HFFc6 (cell line): ENCODE measurements at regions not wholly inside any gene's neighbourhood (a gene's known extent, or its start where the extent isn't known, plus 50 kb on each side); places are given as distances from the start of the nearest gene placed in this dataset.

Source experiments
- DNase-seq: peaks from one replicate; pipeline ENCODE4 v3.0.0-alpha.2; 2018
- H3K27ac Mint-ChIP-seq: 2 replicates; pipeline ENCODE4 v1.8.0; 2020; ENCODE audit warnings: mild to moderate bottlenecking, mixed read lengths
- H3K27me3 Mint-ChIP-seq: 2 replicates; pipeline ENCODE4 v1.8.0; 2021; ENCODE audit warnings: mild to moderate bottlenecking, moderate library complexity, mixed read lengths; ENCODE audit not compliant: insufficient read depth
- H3K36me3 Mint-ChIP-seq: 2 replicates; pipeline ENCODE4 v1.8.0; 2021; ENCODE audit warnings: low read depth, mixed read lengths
- H3K4me1 Mint-ChIP-seq: 2 replicates; pipeline ENCODE4 v1.8.0; 2020; ENCODE audit warnings: low read depth, mixed read lengths
- H3K4me3 Mint-ChIP-seq: 2 replicates; pipeline ENCODE4 v1.8.0; 2020; ENCODE audit warnings: mild to moderate bottlenecking, moderate library complexity, mixed read lengths
- H3K9me3 Mint-ChIP-seq: 2 replicates; pipeline ENCODE4 v1.8.0; 2020; ENCODE audit warnings: mild to moderate bottlenecking, mixed read lengths
- TF ChIP-seq, protein P1 (sequence below): fragments of 200-600 bp; sonication (generic); IDR thresholded peaks from 2 replicates; pipeline ENCODE4 v1.5.0; 2021; ENCODE audit warnings: antibody characterized with exemption, mild to moderate bottlenecking

DNA sequence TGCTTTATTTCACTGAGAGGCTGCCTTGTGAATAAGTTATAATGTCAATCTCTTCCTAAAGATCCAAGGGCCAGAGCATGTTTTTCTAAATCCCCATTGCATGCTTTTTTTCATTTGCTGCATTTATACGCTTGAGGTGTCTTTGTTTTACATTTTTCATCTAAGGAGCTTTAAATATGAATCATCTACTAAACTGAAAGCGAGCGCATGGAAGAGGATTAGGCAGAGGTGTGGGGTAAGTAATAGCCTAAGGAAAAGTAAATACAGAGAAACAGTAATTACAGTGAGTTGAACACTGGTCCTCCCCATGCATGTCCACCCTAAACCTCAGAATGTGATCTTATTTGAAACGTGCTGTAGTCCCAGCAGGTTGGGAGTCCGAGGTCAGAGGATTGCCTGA lies 76.4 kb upstream of the METAP2 start:
- no peak for DNase-seq
- Mint-ChIP-seq H3K4me3 (no peak overlapping the region), H3K9me3 (peaks cover 14% of the 10 kb centered on the region), H3K4me1 (peaks cover 14% of the 10 kb centered on the region), H3K27me3 (peaks cover 24% of the 10 kb centered on the region), H3K36me3 (peaks cover 4% of the 10 kb centered on the region; the same call in 1 of the 2 replicates), H3K27ac (no peak overlapping the region)
- TF ChIP-seq, protein P1, sequence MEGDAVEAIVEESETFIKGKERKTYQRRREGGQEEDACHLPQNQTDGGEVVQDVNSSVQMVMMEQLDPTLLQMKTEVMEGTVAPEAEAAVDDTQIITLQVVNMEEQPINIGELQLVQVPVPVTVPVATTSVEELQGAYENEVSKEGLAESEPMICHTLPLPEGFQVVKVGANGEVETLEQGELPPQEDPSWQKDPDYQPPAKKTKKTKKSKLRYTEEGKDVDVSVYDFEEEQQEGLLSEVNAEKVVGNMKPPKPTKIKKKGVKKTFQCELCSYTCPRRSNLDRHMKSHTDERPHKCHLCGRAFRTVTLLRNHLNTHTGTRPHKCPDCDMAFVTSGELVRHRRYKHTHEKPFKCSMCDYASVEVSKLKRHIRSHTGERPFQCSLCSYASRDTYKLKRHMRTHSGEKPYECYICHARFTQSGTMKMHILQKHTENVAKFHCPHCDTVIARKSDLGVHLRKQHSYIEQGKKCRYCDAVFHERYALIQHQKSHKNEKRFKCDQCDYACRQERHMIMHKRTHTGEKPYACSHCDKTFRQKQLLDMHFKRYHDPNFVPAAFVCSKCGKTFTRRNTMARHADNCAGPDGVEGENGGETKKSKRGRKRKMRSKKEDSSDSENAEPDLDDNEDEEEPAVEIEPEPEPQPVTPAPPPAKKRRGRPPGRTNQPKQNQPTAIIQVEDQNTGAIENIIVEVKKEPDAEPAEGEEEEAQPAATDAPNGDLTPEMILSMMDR = no peak

DNA sequence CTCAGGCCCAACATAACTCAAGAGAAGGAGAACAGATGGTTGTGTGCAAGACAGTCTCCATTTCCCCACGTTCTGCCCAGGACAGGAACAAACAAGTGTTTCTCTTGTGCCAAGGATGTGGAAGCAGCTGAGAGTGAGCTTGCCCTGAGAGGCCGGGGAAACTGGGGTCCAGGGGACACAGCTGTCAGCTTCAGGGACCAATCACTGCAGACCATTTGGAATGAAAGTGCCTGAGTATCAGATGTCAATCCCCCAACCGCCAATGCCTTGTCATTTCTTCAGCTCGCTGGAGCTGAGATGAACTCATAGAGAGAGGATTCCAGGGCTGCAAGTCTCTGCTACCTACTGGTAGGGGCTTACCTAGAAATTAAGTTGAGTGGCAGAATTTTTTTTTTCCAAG lies 71.9 kb upstream of the METAP2 start:
- H3K36me3 Mint-ChIP-seq = no peaks in the 10 kb centered on the region
- peaks cover 15% of the 10 kb centered on the region for H3K27me3 Mint-ChIP-seq
- no peak for DNase-seq
- no peaks in the 10 kb centered on the region for H3K9me3 Mint-ChIP-seq
- H3K4me3 Mint-ChIP-seq = no peak overlapping the region
- TF ChIP-seq, protein P1 = no peak
- H3K4me1 Mint-ChIP-seq = peaks cover 7% of the 10 kb centered on the region
- no peak overlapping the region for H3K27ac Mint-ChIP-seq

DNA sequence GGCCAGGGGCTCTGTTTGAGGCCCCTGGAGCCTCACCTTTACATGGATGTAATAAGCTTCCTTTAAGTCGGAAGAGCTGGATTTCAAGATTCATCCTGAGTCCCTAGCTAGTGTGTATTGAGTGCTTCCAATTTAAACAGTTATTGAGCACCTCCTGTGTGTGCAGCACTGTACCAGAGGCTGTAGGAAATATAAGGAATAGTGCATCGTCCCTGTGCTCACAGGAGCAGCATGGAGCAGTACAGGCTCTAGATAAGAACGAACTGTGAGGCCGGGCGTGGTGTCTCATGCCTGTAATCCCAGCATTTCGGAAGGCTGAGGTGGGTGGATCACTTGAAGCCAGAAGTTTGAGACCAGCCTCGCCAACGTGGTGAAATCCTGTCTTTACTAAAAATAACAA lies 65.8 kb upstream of the METAP2 start:
- DNase-seq = no peak
- Mint-ChIP-seq H3K36me3 (no peaks in the 10 kb centered on the region), H3K4me3 (no peak overlapping the region), H3K9me3 (no peaks in the 10 kb centered on the region), H3K4me1 (peaks cover 14% of the 10 kb centered on the region), H3K27me3 (peaks cover 11% of the 10 kb centered on the region), H3K27ac (no peak overlapping the region)
- TF ChIP-seq, protein P1 = no peak

DNA sequence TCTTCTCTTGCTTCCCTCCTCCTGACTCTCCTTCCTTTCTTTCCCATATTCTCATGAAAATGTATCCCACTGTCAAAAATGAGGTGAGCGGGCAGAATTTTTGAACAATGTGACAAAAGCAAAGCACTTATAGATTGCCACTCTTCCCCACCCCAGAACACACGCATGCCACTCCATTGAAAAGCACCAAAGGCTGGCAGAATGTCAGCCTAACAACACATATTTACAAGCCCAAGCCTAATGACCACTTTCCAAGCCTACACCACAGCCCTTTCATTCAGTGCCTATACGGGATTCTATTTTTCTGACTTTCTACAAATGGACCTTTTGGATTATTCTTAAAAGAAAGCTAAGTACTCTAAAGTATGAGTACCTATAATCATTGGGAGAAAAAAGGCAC lies 62.9 kb upstream of the METAP2 start:
- Mint-ChIP-seq H3K4me3 (no peak overlapping the region), H3K9me3 (no peaks in the 10 kb centered on the region), H3K27ac (no peak overlapping the region), H3K27me3 (peaks cover 11% of the 10 kb centered on the region), H3K36me3 (no peaks in the 10 kb centered on the region), H3K4me1 (peaks cover 23% of the 10 kb centered on the region)
- DNase-seq = no peak
- TF ChIP-seq, protein P1 = no peak

DNA sequence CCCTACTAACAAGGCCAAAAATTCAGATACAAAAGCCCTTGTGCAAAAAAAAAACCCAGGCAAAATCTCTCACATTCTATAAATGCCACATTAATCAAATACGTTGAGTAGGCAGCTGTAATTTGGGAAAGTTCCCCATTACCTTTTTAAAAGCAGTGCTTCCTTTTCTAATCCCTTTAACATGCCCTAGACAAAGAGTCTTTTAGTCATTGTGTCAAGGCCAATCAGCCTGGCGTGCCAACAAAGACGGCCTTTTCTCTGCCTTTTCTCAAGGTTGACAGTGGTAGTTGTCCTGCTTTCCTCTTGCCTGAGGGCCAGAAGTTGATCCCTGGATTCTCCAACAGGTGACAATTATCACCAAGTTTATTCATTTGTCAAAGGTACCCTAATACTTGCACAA lies 62.5 kb upstream of the METAP2 start:
- peaks cover 23% of the 10 kb centered on the region for H3K4me1 Mint-ChIP-seq
- H3K4me3 Mint-ChIP-seq = no peak overlapping the region
- no peak overlapping the region for H3K27ac Mint-ChIP-seq
- peaks cover 11% of the 10 kb centered on the region for H3K27me3 Mint-ChIP-seq
- no peaks in the 10 kb centered on the region for H3K36me3 Mint-ChIP-seq
- TF ChIP-seq, protein P1 = no peak
- DNase-seq = no peak
- H3K9me3 Mint-ChIP-seq = no peaks in the 10 kb centered on the region
